NCI-H187 (cell line): ENCODE measurements at regions not wholly inside any gene's neighbourhood (a gene's known extent, or its start where the extent isn't known, plus 50 kb on each side); places are given as distances from the start of the nearest gene placed in this dataset.
"Not testable (repeated sequence)": the region's sequence is repeated elsewhere in the genome, so short reads cannot be mapped to it uniquely, and the experiment has no call there.

Source experiments
- DNase-seq, 2 experiments: peaks; one replicate each; lab custom pipeline; 2025; lab: John Stamatoyannopoulos, UW

- DNase-seq: no peak
Observed at GRCh38 chr4:173763389-173763788, 233.4 kb upstream of the HAND2 start.

GRCh38 chr4:173761938-173762337 lies 231.9 kb upstream of the HAND2 start:
- no peak for DNase-seq

- no peak for DNase-seq
Observed at GRCh38 chr4:173761236-173761635, 231.2 kb upstream of the HAND2 start.

- no peak for DNase-seq
Observed at GRCh38 chr4:173758132-173758531, 228.1 kb upstream of the HAND2 start.

GRCh38 chr4:173753408-173753807 lies 223.4 kb upstream of the HAND2 start:
- no peak for DNase-seq

GRCh38 chr4:173752610-173753230 lies 222.7 kb upstream of the HAND2 start:
- DNase-seq: peak in 1 of 2 experiments; percentile 0

- DNase-seq: no peak
Observed at GRCh38 chr4:173748353-173748752, 218.3 kb upstream of the HAND2 start.

- no peak for DNase-seq
Observed at GRCh38 chr4:173747537-173748257, 217.7 kb upstream of the HAND2 start.

- DNase-seq: no peak
Observed at GRCh38 chr4:173746424-173746823, 216.4 kb upstream of the HAND2 start.

GRCh38 chr4:173745765-173746164 lies 215.7 kb upstream of the HAND2 start:
- no peak for DNase-seq

- DNase-seq: no peak
Observed at GRCh38 chr4:173736840-173737239, 206.8 kb upstream of the HAND2 start.

GRCh38 chr4:173735585-173735984 lies 205.6 kb upstream of the HAND2 start:
- no peak for DNase-seq

GRCh38 chr4:173735049-173735448 lies 205.0 kb upstream of the HAND2 start:
- no peak for DNase-seq

GRCh38 chr4:173731257-173731656 lies 201.2 kb upstream of the HAND2 start:
- no peak for DNase-seq

- DNase-seq: no peak
Observed at GRCh38 chr4:173722075-173722474, 192.0 kb upstream of the HAND2 start.

- DNase-seq: not testable (repeated sequence)
Observed at GRCh38 chr4:173718504-173718903, 188.5 kb upstream of the HAND2 start.

GRCh38 chr4:173717581-173717980 lies 187.6 kb upstream of the HAND2 start:
- no peak for DNase-seq

- no peak for DNase-seq
Observed at GRCh38 chr4:173714456-173714855, 184.4 kb upstream of the HAND2 start.

GRCh38 chr4:173713026-173713425 lies 183.0 kb upstream of the HAND2 start:
- no peak for DNase-seq

GRCh38 chr4:173707658-173708419 lies 177.8 kb upstream of the HAND2 start:
- DNase-seq: no peak

- DNase-seq: no peak
Observed at GRCh38 chr4:173704201-173704600, 174.2 kb upstream of the HAND2 start.

GRCh38 chr4:173703021-173703420 lies 173.0 kb upstream of the HAND2 start:
- DNase-seq: no peak

GRCh38 chr4:173700650-173701049 lies 170.6 kb upstream of the HAND2 start:
- no peak for DNase-seq
